OCI-LY1 (cell line): ENCODE measurements at regions not wholly inside any gene's neighbourhood (a gene's known extent, or its start where the extent isn't known, plus 50 kb on each side); places are given as distances from the start of the nearest gene placed in this dataset.

Experiments
- EZH2 ChIP-seq: fragments of 200-600 bp; sonication (generic), shearing (Covaris generic); IDR thresholded peaks from 2 replicates; pipeline ENCODE4 v1.8.0; 2017; ENCODE audit warnings: borderline replicate concordance, mixed run types, mild to moderate bottlenecking, antibody characterized with exemption, low read length, moderate library complexity, mixed read lengths
- TF ChIP-seq, protein P1 (sequence below): fragments of 200-600 bp; sonication (generic), shearing (Covaris generic); IDR thresholded peaks from 2 replicates; pipeline ENCODE4 v1.5.1; 2017; ENCODE audit warnings: mild to moderate bottlenecking, antibody characterized with exemption, low read length, moderate library complexity, mixed read lengths

- TF ChIP-seq, protein P1, sequence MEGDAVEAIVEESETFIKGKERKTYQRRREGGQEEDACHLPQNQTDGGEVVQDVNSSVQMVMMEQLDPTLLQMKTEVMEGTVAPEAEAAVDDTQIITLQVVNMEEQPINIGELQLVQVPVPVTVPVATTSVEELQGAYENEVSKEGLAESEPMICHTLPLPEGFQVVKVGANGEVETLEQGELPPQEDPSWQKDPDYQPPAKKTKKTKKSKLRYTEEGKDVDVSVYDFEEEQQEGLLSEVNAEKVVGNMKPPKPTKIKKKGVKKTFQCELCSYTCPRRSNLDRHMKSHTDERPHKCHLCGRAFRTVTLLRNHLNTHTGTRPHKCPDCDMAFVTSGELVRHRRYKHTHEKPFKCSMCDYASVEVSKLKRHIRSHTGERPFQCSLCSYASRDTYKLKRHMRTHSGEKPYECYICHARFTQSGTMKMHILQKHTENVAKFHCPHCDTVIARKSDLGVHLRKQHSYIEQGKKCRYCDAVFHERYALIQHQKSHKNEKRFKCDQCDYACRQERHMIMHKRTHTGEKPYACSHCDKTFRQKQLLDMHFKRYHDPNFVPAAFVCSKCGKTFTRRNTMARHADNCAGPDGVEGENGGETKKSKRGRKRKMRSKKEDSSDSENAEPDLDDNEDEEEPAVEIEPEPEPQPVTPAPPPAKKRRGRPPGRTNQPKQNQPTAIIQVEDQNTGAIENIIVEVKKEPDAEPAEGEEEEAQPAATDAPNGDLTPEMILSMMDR: no peak
- TF ChIP-seq EZH2: no peak
These were observed 77.5 kb downstream of the ZNF648 start for GRCh38 chr1:181984006-181984405.
